Type B pancreatic cell (in vitro differentiated cells): ENCODE measurements at regions not wholly inside any gene's neighbourhood (a gene's known extent, or its start where the extent isn't known, plus 50 kb on each side); places are given as distances from the start of the nearest gene placed in this dataset.

Experiments
- DNase-seq: peaks from one replicate; pipeline ENCODE4 v3.0.0; 2021; ENCODE audit warnings: mixed read lengths; ENCODE audit not compliant: unreplicated experiment; ENCODE audit errors: extremely low spot score
- H3K27ac Mint-ChIP-seq: 2 replicates; pipeline ENCODE4 v1.8.0; 2021; ENCODE audit warnings: mild to moderate bottlenecking, mixed read lengths
- H3K27me3 Mint-ChIP-seq: 2 replicates; pipeline ENCODE4 v1.8.0; 2021; ENCODE audit warnings: mixed read lengths
- H3K36me3 Mint-ChIP-seq: 2 replicates; pipeline ENCODE4 v1.8.0; 2021; ENCODE audit warnings: mixed read lengths
- H3K4me1 Mint-ChIP-seq: one replicate; pipeline ENCODE4 v1.8.0; 2021; ENCODE audit warnings: mixed read lengths; ENCODE audit not compliant: unreplicated experiment
- H3K4me3 Mint-ChIP-seq: 2 replicates; pipeline ENCODE4 v1.8.0; 2021; ENCODE audit warnings: mild to moderate bottlenecking, mixed read lengths
- H3K9me3 Mint-ChIP-seq: 2 replicates; pipeline ENCODE4 v1.8.0; 2021; ENCODE audit warnings: mixed read lengths
- CTCF ChIP-seq: fragments of 200-600 bp; sonication (generic); conservative IDR thresholded peaks from 2 replicates; pipeline ENCODE4 v1.5.0; 2021; ENCODE audit warnings: antibody characterized with exemption, mild to moderate bottlenecking

GRCh38 chr5:89087551-89088318 lies 204.8 kb upstream of the MEF2C start:
- Mint-ChIP-seq H3K4me3 (no peak overlapping the region), H3K9me3 (no peaks in the 10 kb centered on the region), H3K36me3 (no peaks in the 10 kb centered on the region), H3K4me1 (no peaks in the 10 kb centered on the region), H3K27me3 (no peaks in the 10 kb centered on the region), H3K27ac (no peak overlapping the region)
- no peak for TF ChIP-seq CTCF
- DNase-seq = no peak

DNA sequence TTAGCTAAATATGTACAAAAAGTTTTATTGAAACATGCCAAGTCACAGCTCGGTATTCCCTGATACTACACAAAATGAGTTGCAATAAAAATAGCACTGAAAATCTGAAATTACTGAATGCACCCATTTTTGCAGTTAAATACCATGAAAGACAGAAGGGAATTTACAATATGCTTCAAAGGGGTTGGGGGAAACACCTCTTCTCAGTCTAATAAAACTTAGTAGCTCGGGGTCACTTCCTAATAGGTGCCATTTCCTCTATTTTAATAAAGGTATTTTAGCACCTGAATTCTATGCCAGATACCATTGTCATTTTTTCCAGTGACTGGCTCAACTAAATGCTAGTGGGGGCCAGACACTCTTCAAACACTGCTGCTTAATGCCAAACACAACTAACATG lies 204.1 kb upstream of the MEF2C start:
- no peaks in the 10 kb centered on the region for H3K4me1 Mint-ChIP-seq
- H3K9me3 Mint-ChIP-seq = no peaks in the 10 kb centered on the region
- no peak for TF ChIP-seq CTCF
- no peak overlapping the region for H3K4me3 Mint-ChIP-seq
- no peak overlapping the region for H3K27ac Mint-ChIP-seq
- H3K36me3 Mint-ChIP-seq = no peaks in the 10 kb centered on the region
- no peaks in the 10 kb centered on the region for H3K27me3 Mint-ChIP-seq
- DNase-seq = no peak

DNA sequence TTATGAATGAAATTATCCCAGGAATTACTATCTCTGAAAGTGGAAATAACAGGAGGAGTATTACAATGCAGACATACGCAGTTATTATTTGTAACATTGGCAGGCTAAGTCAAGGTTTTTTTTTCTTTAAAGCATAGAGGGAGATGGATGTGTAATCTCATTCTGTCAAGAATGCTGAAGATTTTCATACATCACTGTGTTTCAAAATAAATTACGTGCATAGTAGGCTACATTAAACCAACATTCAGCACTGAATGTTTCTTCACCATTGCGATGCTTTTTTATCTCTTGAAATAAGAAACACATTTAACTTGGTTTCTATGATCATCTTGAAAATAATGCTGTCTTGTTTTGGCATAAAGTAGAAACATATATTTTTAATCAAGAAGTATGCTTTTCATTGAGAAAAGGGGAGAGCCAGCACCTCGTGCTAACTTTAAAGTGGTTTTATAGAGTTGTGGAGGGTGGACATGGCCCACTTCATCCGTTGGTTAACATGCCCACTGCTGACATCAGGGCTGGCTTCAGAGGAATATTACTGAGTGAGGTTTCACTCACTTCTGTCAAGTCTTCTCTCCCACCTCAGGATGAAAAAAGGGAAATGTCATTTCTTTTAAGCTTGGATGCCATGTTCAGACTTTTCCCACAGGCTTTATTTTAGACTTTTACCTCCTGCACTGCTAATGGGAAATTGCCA lies 203.6 kb upstream of the MEF2C start:
- no peaks in the 10 kb centered on the region for H3K36me3 Mint-ChIP-seq
- DNase-seq = no peak

DNA sequence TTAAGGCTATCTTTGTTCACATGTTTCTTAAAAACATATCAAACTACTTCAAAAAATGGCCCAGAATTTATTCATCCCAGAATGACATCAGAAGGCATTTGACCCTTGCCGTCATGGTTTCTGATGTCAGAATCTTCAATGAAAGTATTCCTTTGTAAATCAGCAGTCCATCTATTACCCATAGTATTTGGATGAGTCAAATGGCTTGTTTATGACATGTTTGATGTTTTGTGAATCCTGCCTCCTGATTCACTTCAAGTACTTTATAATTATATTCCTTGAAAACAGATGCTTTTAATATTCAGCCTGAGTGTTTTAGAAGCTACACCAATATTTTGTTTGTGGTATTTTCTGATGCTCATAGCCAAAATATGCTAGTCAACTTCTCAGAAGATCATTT lies 200.8 kb upstream of the MEF2C start:
- H3K9me3 Mint-ChIP-seq = no peaks in the 10 kb centered on the region
- no peak overlapping the region for H3K27ac Mint-ChIP-seq
- no peak for TF ChIP-seq CTCF
- no peaks in the 10 kb centered on the region for H3K27me3 Mint-ChIP-seq
- H3K36me3 Mint-ChIP-seq = no peaks in the 10 kb centered on the region
- H3K4me1 Mint-ChIP-seq = no peaks in the 10 kb centered on the region
- H3K4me3 Mint-ChIP-seq = no peak overlapping the region
- no peak for DNase-seq

More for the DNA sequence above, 203.6 kb upstream of the MEF2C start:
- Mint-ChIP-seq H3K9me3 (no peaks in the 10 kb centered on the region), H3K4me1 (no peaks in the 10 kb centered on the region), H3K4me3 (no peak overlapping the region), H3K27me3 (no peaks in the 10 kb centered on the region), H3K27ac (no peak overlapping the region)
- TF ChIP-seq CTCF = no peak

DNA sequence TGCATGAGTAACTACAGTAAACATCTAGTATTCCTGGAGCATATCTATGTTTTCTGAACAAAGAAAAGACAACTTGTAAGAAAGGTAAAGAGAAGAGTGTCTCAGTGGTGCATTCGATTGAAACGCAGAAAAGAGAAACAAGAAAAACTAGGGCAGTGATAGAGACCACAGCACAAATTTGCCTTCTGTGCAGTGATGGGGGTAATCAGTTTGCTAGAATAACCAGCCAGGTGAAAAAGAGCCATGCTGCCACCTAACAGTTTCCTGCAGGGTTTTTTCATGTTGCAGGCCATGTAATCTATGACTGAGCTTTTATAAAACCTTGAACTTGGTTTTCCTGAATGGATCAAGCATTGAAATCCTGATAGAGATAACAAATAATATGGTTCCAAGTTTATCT lies 198.4 kb upstream of the MEF2C start:
- no peak for TF ChIP-seq CTCF
- Mint-ChIP-seq H3K4me3 (no peak overlapping the region), H3K9me3 (no peaks in the 10 kb centered on the region), H3K4me1 (no peaks in the 10 kb centered on the region), H3K36me3 (no peaks in the 10 kb centered on the region), H3K27me3 (no peaks in the 10 kb centered on the region), H3K27ac (no peak overlapping the region)
- DNase-seq = no peak
